Fibroblast of the aortic adventitia (primary cell): ENCODE measurements at regions not wholly inside any gene's neighbourhood (a gene's known extent, or its start where the extent isn't known, plus 50 kb on each side); places are given as distances from the start of the nearest gene placed in this dataset.

ENCODE experiments used
- DNase-seq: peaks from one replicate; pipeline ENCODE4 v3.0.0-alpha.2; 2010; ENCODE audit warnings: low read depth
- H3K4me3 ChIP-seq: 2 replicates; pipeline ENCODE4 v1.5.1; 2011; ENCODE audit warnings: low read depth, mild to moderate bottlenecking, control low read depth, low read length, moderate library complexity
- CTCF ChIP-seq: IDR thresholded peaks from 2 replicates; pipeline ENCODE4 v1.5.1; 2011; ENCODE audit warnings: mild to moderate bottlenecking, low read length, control low read depth, inconsistent platforms; ENCODE audit not compliant: insufficient read depth

DNA sequence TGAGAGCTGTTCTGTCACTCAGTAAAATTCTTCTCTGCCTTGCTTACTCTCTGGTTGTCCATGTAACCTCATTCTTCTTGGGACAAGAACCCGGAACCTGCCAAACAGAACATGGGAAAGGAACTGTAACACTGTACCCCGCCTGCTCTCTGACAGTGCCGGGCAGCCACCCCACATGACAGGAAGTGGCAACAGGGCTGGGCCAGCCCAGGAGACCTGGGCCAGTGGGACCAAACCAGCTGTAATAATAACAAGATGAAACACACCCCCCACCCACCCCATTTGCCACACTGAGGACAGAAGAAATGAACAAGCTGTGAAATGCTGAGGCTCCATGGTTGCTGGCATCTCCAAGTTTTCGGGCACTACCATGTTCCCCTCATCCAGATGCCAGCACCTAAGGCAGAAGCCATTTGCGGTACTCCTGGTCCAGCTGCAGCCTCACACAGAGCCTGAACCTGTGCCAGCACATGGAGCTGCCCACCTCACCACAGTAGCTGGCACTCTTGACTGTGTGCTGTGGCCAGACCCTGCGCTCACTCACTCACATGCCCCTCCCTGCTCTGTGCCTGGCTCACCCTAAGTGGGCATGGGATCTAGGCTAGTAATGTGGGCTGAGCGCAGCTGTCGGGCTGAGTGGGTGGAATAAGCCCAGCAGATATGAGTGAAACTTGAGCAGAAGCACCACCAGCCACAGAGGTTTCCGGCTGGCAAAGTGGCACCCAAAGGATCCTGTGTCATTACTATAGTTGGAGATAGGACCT lies 126.2 kb upstream of the UGT8 start:
- no peak for DNase-seq
- no peak for TF ChIP-seq CTCF
- H3K4me3 ChIP-seq: no peak overlapping the region

DNA sequence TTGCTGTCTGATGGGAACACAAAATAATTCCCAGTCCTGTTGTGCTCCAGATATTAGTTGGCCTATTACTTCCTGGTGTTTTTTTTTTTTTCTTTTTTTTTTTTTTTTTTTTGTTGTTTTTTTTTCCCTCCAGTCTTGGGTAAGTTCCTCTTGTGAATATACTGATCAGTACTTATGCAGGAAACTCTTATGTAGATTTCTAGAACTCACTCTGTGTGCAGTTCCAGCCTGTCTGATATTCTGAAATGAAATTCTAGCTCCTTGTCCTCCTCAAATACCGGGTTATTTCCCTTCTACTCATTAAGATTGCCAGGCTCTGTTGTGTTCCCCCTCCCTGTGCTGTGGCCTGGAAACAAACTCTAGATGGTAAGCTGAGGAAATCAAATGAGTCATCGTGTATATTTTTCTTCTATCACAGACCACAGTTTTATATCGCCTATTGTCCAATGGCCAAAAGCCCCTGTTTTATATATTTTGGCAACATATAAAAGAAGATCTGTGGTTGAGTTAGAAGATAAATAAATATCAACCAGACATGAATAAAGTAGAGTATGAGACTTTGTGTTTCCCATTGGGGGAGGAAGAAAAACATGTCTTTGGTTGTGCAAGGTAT lies 124.3 kb upstream of the UGT8 start:
- no peak overlapping the region for H3K4me3 ChIP-seq
- no peak for DNase-seq
- TF ChIP-seq CTCF: no peak

GRCh38 chr4:114476310-114476709 lies 122.3 kb upstream of the UGT8 start:
- H3K4me3 ChIP-seq: no peak overlapping the region
- DNase-seq: no peak
- TF ChIP-seq CTCF: no peak

GRCh38 chr4:114479595-114479994 lies 119.0 kb upstream of the UGT8 start:
- DNase-seq: no peak
- TF ChIP-seq CTCF: no peak
- no peak overlapping the region for H3K4me3 ChIP-seq

DNA sequence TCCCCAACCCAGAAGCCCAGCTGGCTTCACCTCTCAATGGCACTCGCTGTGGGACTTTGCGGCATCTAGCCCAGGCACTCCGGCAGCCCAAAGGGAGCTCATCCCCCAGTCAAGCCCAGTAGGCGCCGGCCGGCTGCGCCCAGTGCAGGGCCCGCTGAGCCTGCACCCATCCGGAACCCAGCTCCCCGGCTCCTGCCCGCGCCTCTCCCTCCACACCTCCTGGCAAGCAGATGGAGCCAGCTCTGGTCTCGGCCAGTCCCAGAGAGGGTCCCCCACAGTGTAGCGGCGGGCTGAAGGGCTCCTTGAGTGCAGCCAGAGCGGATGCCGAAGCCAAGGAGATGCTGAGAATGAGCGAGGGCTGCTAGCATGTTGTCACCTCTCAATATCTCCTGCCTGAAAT lies 116.8 kb upstream of the UGT8 start:
- no peak overlapping the region for H3K4me3 ChIP-seq
- no peak for DNase-seq
- no peak for TF ChIP-seq CTCF

DNA sequence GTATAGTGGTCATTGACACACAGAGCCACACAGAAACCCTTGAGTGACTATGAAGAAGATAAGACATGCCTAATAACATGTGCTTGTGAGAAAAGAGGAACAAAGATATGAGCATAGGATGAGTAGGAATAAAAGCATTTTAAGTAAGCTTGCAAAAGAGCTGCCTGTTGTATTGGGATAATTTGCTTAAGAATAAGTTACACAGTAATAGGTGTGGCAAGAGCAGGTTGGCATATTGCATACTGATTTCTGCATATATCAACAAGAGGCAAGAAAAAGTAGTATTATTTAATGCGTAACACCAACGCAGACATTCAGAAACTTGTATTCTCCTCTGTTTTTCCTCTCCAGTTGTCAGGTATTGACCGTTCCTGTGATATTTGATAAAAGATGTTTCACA lies 111.5 kb upstream of the UGT8 start:
- no peak overlapping the region for H3K4me3 ChIP-seq
- TF ChIP-seq CTCF: no peak
- no peak for DNase-seq
